ENCODE measurements at regions not wholly inside any gene's neighbourhood (a gene's known extent, or its start where the extent isn't known, plus 50 kb on each side); places are given as distances from the start of the nearest gene placed in this dataset.
"Not testable (repeated sequence)": the region's sequence is repeated elsewhere in the genome, so short reads cannot be mapped to it uniquely, and the experiment has no call there.

- DNase-seq: no peak
Observed at GRCh38 chrX:146581981-146582712, 227.4 kb upstream of the CXorf51B start.

- no peak for DNase-seq
Observed at GRCh38 chrX:146602246-146602645, 207.3 kb upstream of the CXorf51B start.

GRCh38 chrX:146604196-146604595 lies 205.4 kb upstream of the CXorf51B start:
- DNase-seq: no peak

- DNase-seq: no peak
Observed at GRCh38 chrX:146614663-146615478, 194.7 kb upstream of the CXorf51B start.

GRCh38 chrX:146615628-146616348 lies 193.8 kb upstream of the CXorf51B start:
- no peak for DNase-seq

- DNase-seq: not testable (repeated sequence)
Observed at GRCh38 chrX:146619943-146620342, 189.6 kb upstream of the CXorf51B start.

- no peak for DNase-seq
Observed at GRCh38 chrX:146658379-146658778, 151.2 kb upstream of the CXorf51B start.

- DNase-seq: no peak
Observed at GRCh38 chrX:146707781-146708180, 101.8 kb upstream of the CXorf51B start.

- DNase-seq: not testable (repeated sequence)
Observed at GRCh38 chrX:146708866-146709265, 100.7 kb upstream of the CXorf51B start.

GRCh38 chrX:146754268-146754667 lies 55.3 kb upstream of the CXorf51B start:
- DNase-seq: peak in 18 of 58 donors; percentile 0 to 40 (median 2)

GRCh38 chrX:146755214-146755613 lies 54.4 kb upstream of the CXorf51B start:
- no peak for DNase-seq

Data from anterior cingulate cortex (tissue), 58 donors.